A549 (cell line): ENCODE measurements at regions not wholly inside any gene's neighbourhood (a gene's known extent, or its start where the extent isn't known, plus 50 kb on each side); places are given as distances from the start of the nearest gene placed in this dataset.

ENCODE experiments used
- ATAC-seq, 2 experiments: fragments of 200-7000 bp in 1 of 2; fragments of >200 bp in 1 of 2; cut with Nextera tagmentation in 1 of 2; cut with Tn5 transposase in 1 of 2; 3 replicates each; pipeline versions ENCODE4 v1.8.0 to v1.9.1; 2018 to 2020; ENCODE audit warnings: mild to moderate bottlenecking in 1 of 2, moderate library complexity in 1 of 2
- CTCF ChIA-PET: fragments of 300-600 bp; sonication (Branson Sonifier 250); formaldehyde crosslinking; extraction: SDS; loops from one replicate; lab custom pipeline; 2021; ENCODE audit warnings: antibody characterized with exemption, inconsistent platforms; lab: Yijun Ruan, JAX
- POLR2A ChIA-PET: fragments of 350-600 bp; formaldehyde crosslinking; extraction: SDS; loops from one replicate; lab custom pipeline; 2021; ENCODE audit warnings: antibody characterized with exemption, inconsistent platforms; lab: Yijun Ruan, JAX
- DNase-seq, 2 experiments: peaks; one replicate each; pipeline versions ENCODE4 v3.0.0 to v3.0.0-alpha.2; 2011 to 2016; ENCODE audit warnings: low read depth in 1 of 2, low spot score in 1 of 2
- FAIRE-seq: peaks from 2 replicates; lab custom pipeline; 2011; peaks lifted over from hg19 to GRCh38; lab: Jason Lieb, UNC
- H3K27ac ChIP-seq, 2 experiments: fragments of >200 bp; sonication (Bioruptor Twin); formaldehyde crosslinking; 3 replicates each; pipeline ENCODE4 v1.5.1; 2016 to 2017
- H3K4me1 ChIP-seq: fragments of >200 bp; sonication (Bioruptor Twin); formaldehyde crosslinking; 3 replicates; pipeline ENCODE4 v1.6.1; 2016
- H3K4me2 ChIP-seq: fragments of >200 bp; sonication (Bioruptor Twin); formaldehyde crosslinking; 3 replicates; pipeline ENCODE4 v1.6.1; 2016
- H3K4me3 ChIP-seq: fragments of >200 bp; sonication (Bioruptor Twin); formaldehyde crosslinking; 3 replicates; pipeline ENCODE4 v1.5.1; 2016
- H3K9me3 ChIP-seq: fragments of >200 bp; sonication (Bioruptor Twin); formaldehyde crosslinking; 3 replicates; pipeline ENCODE4 v1.6.1; 2016
- BHLHE40 ChIP-seq: IDR thresholded peaks from 2 replicates; pipeline ENCODE4 v1.6.1; 2012; ENCODE audit warnings: low read depth, low read length, inconsistent platforms
- CBX8 ChIP-seq: fragments of 200-600 bp; sonication (generic); IDR thresholded peaks from 2 replicates; pipeline ENCODE4 v1.6.1; 2016
- CEBPB ChIP-seq, 2 experiments: fragments of >200 bp in 1 of 2; sonication (Bioruptor Twin) in 1 of 2; formaldehyde crosslinking in 1 of 2; IDR thresholded peaks; 2 replicates each; pipeline ENCODE4 v1.6.1; 2012 to 2016
- CHD4 ChIP-seq: fragments of 200-600 bp; sonication (generic); IDR thresholded peaks from 2 replicates; pipeline ENCODE4 v1.6.1; 2016; ENCODE audit warnings: antibody characterized with exemption, mild to moderate bottlenecking, borderline replicate concordance
- CTCF ChIP-seq: fragments of >200 bp; sonication (Bioruptor Twin); formaldehyde crosslinking; IDR thresholded peaks from 3 replicates; pipeline ENCODE4 v1.5.1; 2016
- EHF ChIP-seq: fragments of 250-450 bp; sonication (Bioruptor Pico); IDR thresholded peaks from 2 replicates; pipeline ENCODE4 v1.5.0; 2020; ENCODE audit warnings: mild to moderate bottlenecking
- EHMT2 ChIP-seq: fragments of 200-600 bp; sonication (generic); IDR thresholded peaks from 2 replicates; pipeline ENCODE4 v1.6.1; 2016; ENCODE audit warnings: antibody characterized with exemption, low read depth, mild to moderate bottlenecking, moderate library complexity
- ELK1 ChIP-seq: fragments of 150-350 bp; IDR thresholded peaks from 2 replicates; pipeline ENCODE4 v1.6.1; 2014; ENCODE audit warnings: low read depth, mild to moderate bottlenecking, low read length
- FOSL2 ChIP-seq, 2 experiments: fragments of 450-650 bp in 1 of 2; fragments of >200 bp in 1 of 2; sonication (Bioruptor Twin) in 1 of 2; formaldehyde crosslinking; IDR thresholded peaks; 2 replicates each; pipeline versions ENCODE4 v1.5.0 to v1.6.1; 2016 to 2020; ENCODE audit warnings: mild to moderate bottlenecking in 1 of 2, moderate library complexity in 1 of 2
- FOXS1 ChIP-seq: fragments of 250-450 bp; sonication (Bioruptor Pico); IDR thresholded peaks from 2 replicates; pipeline ENCODE4 v1.5.0; 2020; ENCODE audit warnings: mild to moderate bottlenecking, moderate library complexity
- GATA3 ChIP-seq: IDR thresholded peaks from 2 replicates; pipeline ENCODE4 v1.6.1; 2012; ENCODE audit warnings: borderline replicate concordance
- HOXB13 ChIP-seq: fragments of 250-450 bp; sonication (Bioruptor Pico); IDR thresholded peaks from 2 replicates; pipeline ENCODE4 v1.5.0; 2020; ENCODE audit warnings: low read depth, mild to moderate bottlenecking, moderate library complexity
- JUN ChIP-seq, 2 experiments: fragments of >200 bp; sonication (Bioruptor Twin); formaldehyde crosslinking; IDR thresholded peaks; 2 replicates in 1 of 2; 3 replicates in 1 of 2; pipeline ENCODE4 v1.6.1; 2016 to 2017
- JUNB ChIP-seq: fragments of >200 bp; sonication (Bioruptor Twin); formaldehyde crosslinking; IDR thresholded peaks from 2 replicates; pipeline ENCODE4 v1.6.1; 2016
- KDM1A ChIP-seq: fragments of 200-600 bp; sonication (generic); IDR thresholded peaks from 2 replicates; pipeline ENCODE4 v1.6.1; 2016; ENCODE audit warnings: low read depth, mild to moderate bottlenecking
- MAFK ChIP-seq: fragments of 450-650 bp; IDR thresholded peaks from 2 replicates; pipeline ENCODE4 v1.6.1; 2014; ENCODE audit not compliant: partially characterized antibody
- MAX ChIP-seq: IDR thresholded peaks from 2 replicates; pipeline ENCODE4 v1.6.1; 2012
- MAZ ChIP-seq: fragments of 150-350 bp; IDR thresholded peaks from 2 replicates; pipeline ENCODE4 v1.6.1; 2014; ENCODE audit warnings: antibody characterized with exemption, low read depth, low read length, borderline replicate concordance
- NFE2L2 ChIP-seq: fragments of 150-350 bp; conservative IDR thresholded peaks from 2 replicates; pipeline ENCODE4 v1.6.1; 2014; ENCODE audit warnings: low read length
- NPAS2 ChIP-seq: fragments of 250-450 bp; sonication (Bioruptor Pico); IDR thresholded peaks from 2 replicates; pipeline ENCODE4 v1.8.0; 2022; ENCODE audit warnings: mild to moderate bottlenecking, moderate library complexity, borderline replicate concordance
- NR3C1 ChIP-seq: fragments of >200 bp; sonication (Bioruptor Twin); formaldehyde crosslinking; IDR thresholded peaks from 3 replicates; pipeline ENCODE4 v1.6.1; 2017
- PBX3 ChIP-seq: IDR thresholded peaks from 2 replicates; pipeline ENCODE4 v1.6.1; 2012
- POLR2A ChIP-seq: IDR thresholded peaks from 2 replicates; pipeline ENCODE4 v1.6.1; 2012; ENCODE audit warnings: mild to moderate bottlenecking, low read length
- POLR2AphosphoS2 ChIP-seq: conservative IDR thresholded peaks from 2 replicates; pipeline ENCODE4 v1.6.1; 2012; ENCODE audit warnings: low read length, improper control_type of control experiment, inconsistent platforms
- RAD21 ChIP-seq, 2 experiments: fragments of >200 bp in 1 of 2; sonication (Bioruptor Twin) in 1 of 2; formaldehyde crosslinking in 1 of 2; IDR thresholded peaks in 1 of 2; conservative IDR thresholded peaks in 1 of 2; 2 replicates in 1 of 2; 3 replicates in 1 of 2; pipeline ENCODE4 v1.6.1; 2012 to 2018; ENCODE audit warnings: inconsistent platforms in 1 of 2
- RARB ChIP-seq: fragments of 250-450 bp; sonication (Bioruptor Pico); IDR thresholded peaks from 2 replicates; pipeline ENCODE4 v1.8.0; 2021; ENCODE audit warnings: mild to moderate bottlenecking, moderate library complexity
- RCOR1 ChIP-seq: fragments of 150-350 bp; IDR thresholded peaks from 2 replicates; pipeline ENCODE4 v1.6.1; 2014; ENCODE audit warnings: antibody characterized with exemption, low read length, low read depth
- REST ChIP-seq: fragments of 200-600 bp; sonication (generic); IDR thresholded peaks from 2 replicates; pipeline ENCODE4 v1.6.1; 2016; ENCODE audit warnings: antibody characterized with exemption, mild to moderate bottlenecking, moderate library complexity
- ZFP36 ChIP-seq: fragments of 450-650 bp; IDR thresholded peaks from 2 replicates; pipeline ENCODE4 v1.6.1; 2014; ENCODE audit warnings: borderline replicate concordance; ENCODE audit not compliant: partially characterized antibody
- ZSCAN20 ChIP-seq: fragments of 250-450 bp; sonication (Bioruptor Pico); IDR thresholded peaks from 2 replicates; pipeline ENCODE4 v1.8.0; 2022; ENCODE audit warnings: mild to moderate bottlenecking, moderate library complexity
- WGBS: methylation state at CpG from one replicate; pipeline ENCODE4 v1.1.6; 2017; ENCODE audit errors: missing lambda C conversion rate; 5-methylcytosine and 5-hydroxymethylcytosine counted together

GRCh38 chr6:133185731-133186130 lies 55.4 kb upstream of the EYA4 start:
- DNase-seq (no peak), ATAC-seq (no peak), FAIRE-seq (no peak)
- H3K4me2 ChIP-seq: no peak overlapping the region
- no peak overlapping the region for H3K4me3 ChIP-seq
- H3K27ac ChIP-seq: no peak overlapping the region
- CTCF ChIA-PET: interaction anchor here (1.0 to 1.5 kb wide), 14 partner anchors 13 to 738 kb away, joined by 3 to 7 read pairs (median 4); no protein-coding TSS in a partner anchor
- H3K4me1 ChIP-seq: peaks cover 4% of the 10 kb centered on the region; the same call in 1 of the 3 replicates
- no peaks in the 10 kb centered on the region for H3K9me3 ChIP-seq
- TF ChIP-seq RCOR1 (no peak), CEBPB (IDR thresholded peaks at IDR 0.05) (no peak), REST (no peak), JUN (IDR thresholded peaks at IDR 0.05) (no peak), PBX3 (no peak), FOSL2 (IDR thresholded peaks at IDR 0.05) (no peak), FOSL2 (CRISPR knock-in tag; IDR thresholded peaks at IDR 0.05) (no peak), ZFP36 (no peak), NR3C1 (no peak), NPAS2 (CRISPR knock-in tag) (no peak), BHLHE40 (no peak), RARB (CRISPR knock-in tag) (no peak), CBX8 (no peak), EHF (CRISPR knock-in tag) (no peak), GATA3 (no peak), RAD21 (conservative IDR thresholded peaks at IDR 0.05 in 1 of 2, IDR thresholded peaks at IDR 0.05 in 1 of 2) (no peak), MAX (no peak), FOXS1 (no peak)
- POLR2A ChIA-PET: no interaction called here
- 95% methylated on average over 4 of the region's 4 CpGs for WGBS

GRCh38 chr6:133187114-133187513 lies 54.0 kb upstream of the EYA4 start:
- no peak for FAIRE-seq
- 92% methylated on average over 2 of the region's 2 CpGs for WGBS
- no peak for TF ChIP-seq CHD4
- TF ChIP-seq KDM1A: no peak
- no peak for TF ChIP-seq CBX8
- no peak for TF ChIP-seq POLR2AphosphoS2
- no peak for TF ChIP-seq MAFK
- TF ChIP-seq EHMT2: no peak
- TF ChIP-seq MAZ: no peak
- TF ChIP-seq POLR2A: no peak
- TF ChIP-seq BHLHE40: no peak
- TF ChIP-seq HOXB13 (CRISPR knock-in tag): no peak
- no peak for TF ChIP-seq NFE2L2
- no peak for TF ChIP-seq ELK1
- TF ChIP-seq EHF (CRISPR knock-in tag): no peak
- TF ChIP-seq MAX: no peak
- no peak for TF ChIP-seq ZSCAN20 (CRISPR knock-in tag)
- no peak for TF ChIP-seq CTCF
- TF ChIP-seq RCOR1: no peak
- TF ChIP-seq JUNB: no peak
- TF ChIP-seq, all 56 proteins: peak for 0
- Histone ChIP-seq H3K27ac (no peak overlapping the region), H3K9me3 (no peaks in the 10 kb centered on the region), H3K4me3 (no peak overlapping the region), H3K4me1 (peaks cover 4% of the 10 kb centered on the region; the same call in 1 of the 3 replicates), H3K4me2 (no peak overlapping the region)
- DNase-seq (no peak), ATAC-seq (no peak)
- ChIA-PET POLR2A (no interaction called here), CTCF (interaction anchor here (1.5 kb wide), 1 partner anchor 734 kb away, joined by 4 read pairs; no protein-coding TSS in a partner anchor)
